ENCODE measurements at regions not wholly inside any gene's neighbourhood (a gene's known extent, or its start where the extent isn't known, plus 50 kb on each side); places are given as distances from the start of the nearest gene placed in this dataset.
"Not testable (repeated sequence)": the region's sequence is repeated elsewhere in the genome, so short reads cannot be mapped to it uniquely, and the experiment has no call there.

- Histone ChIP-seq H3K4me3 (ENCODE audit: low read depth, low read length) (no peak overlapping the region), H3K27ac (ENCODE audit: low read depth, low read length) (no peak overlapping the region), H3K27me3 (ENCODE audit: control insufficient read depth, insufficient read depth, low read length) (no peaks in the 10 kb centered on the region), H3K9me3 (ENCODE audit: control insufficient read depth, insufficient read depth, low read length) (peaks cover 41% of the 10 kb centered on the region)
- no peak for TF ChIP-seq CTCF (IDR thresholded peaks at IDR 0.05; ENCODE audit: low read depth, low read length)
- ChIA-PET CTCF (no interaction called here), POLR2A (no interaction called here)
- DNase-seq (ENCODE audit: low read depth, low spot score), result no peak
Observed at GRCh38 chr20:57108742-57109570, 157.5 kb downstream of the BMP7 start.

- DNase-seq (ENCODE audit: low read depth, low spot score), result no peak
- CTCF ChIA-PET, result no interaction called here
- Histone ChIP-seq H3K27me3 (ENCODE audit: control insufficient read depth, insufficient read depth, low read length) (no peaks in the 10 kb centered on the region), H3K4me3 (ENCODE audit: low read depth, low read length) (no peak overlapping the region), H3K27ac (ENCODE audit: low read depth, low read length) (no peak overlapping the region), H3K9me3 (ENCODE audit: control insufficient read depth, insufficient read depth, low read length) (peaks cover 40% of the 10 kb centered on the region)
- POLR2A ChIA-PET, result no interaction called here
- TF ChIP-seq CTCF (IDR thresholded peaks at IDR 0.05; ENCODE audit: low read depth, low read length), result no peak
Observed at GRCh38 chr20:57109571-57109953, 156.9 kb downstream of the BMP7 start.

GRCh38 chr20:57110121-57111027, 156.1 kb downstream of the BMP7 start:
- H3K27ac ChIP-seq (ENCODE audit: low read depth, low read length); POLR2A ChIA-PET; CTCF ChIA-PET; H3K4me3 ChIP-seq (ENCODE audit: low read depth, low read length); DNase-seq (ENCODE audit: low read depth, low spot score); H3K27me3 ChIP-seq (ENCODE audit: control insufficient read depth, insufficient read depth, low read length): not testable (repeated sequence)
- H3K9me3 ChIP-seq (ENCODE audit: control insufficient read depth, insufficient read depth, low read length), result peaks cover 44% of the 10 kb centered on the region

- H3K27me3 ChIP-seq (ENCODE audit: control insufficient read depth, insufficient read depth, low read length), result no peaks in the 10 kb centered on the region
- no peak overlapping the region for H3K4me3 ChIP-seq (ENCODE audit: low read depth, low read length)
- no peak for TF ChIP-seq CTCF (IDR thresholded peaks at IDR 0.05; ENCODE audit: low read depth, low read length)
- no peak for DNase-seq (ENCODE audit: low read depth, low spot score)
- peaks cover 44% of the 10 kb centered on the region for H3K9me3 ChIP-seq (ENCODE audit: control insufficient read depth, insufficient read depth, low read length)
- no peak overlapping the region for H3K27ac ChIP-seq (ENCODE audit: low read depth, low read length)
- CTCF ChIA-PET, result no interaction called here
- POLR2A ChIA-PET, result no interaction called here
Observed at GRCh38 chr20:57111028-57111373, 155.4 kb downstream of the BMP7 start.

- ChIA-PET CTCF (no interaction called here), POLR2A (no interaction called here)
- no peak for DNase-seq (ENCODE audit: low read depth, low spot score)
- H3K9me3 ChIP-seq (ENCODE audit: control insufficient read depth, insufficient read depth, low read length), result peaks cover 44% of the 10 kb centered on the region
- TF ChIP-seq CTCF (IDR thresholded peaks at IDR 0.05; ENCODE audit: low read depth, low read length), result no peak
- no peaks in the 10 kb centered on the region for H3K27me3 ChIP-seq (ENCODE audit: control insufficient read depth, insufficient read depth, low read length)
- no peak overlapping the region for H3K4me3 ChIP-seq (ENCODE audit: low read depth, low read length)
- H3K27ac ChIP-seq (ENCODE audit: low read depth, low read length), result no peak overlapping the region
Observed at GRCh38 chr20:57112448-57112847, 154.0 kb downstream of the BMP7 start.

Data from AG04450 (cell line).